ENCODE measurements at regions not wholly inside any gene's neighbourhood (a gene's known extent, or its start where the extent isn't known, plus 50 kb on each side); places are given as distances from the start of the nearest gene placed in this dataset.

GRCh38 chrX:150257353-150258175 lies 105.6 kb upstream of the MAMLD1 start:
- no peaks in the 10 kb centered on the region for H3K36me3 ChIP-seq (ENCODE audit: control insufficient read depth in 1 of 2, insufficient read depth in 2 of 2, low read depth in 1 of 2, low read length in 2 of 2)
- H4K8ac ChIP-seq (ENCODE audit: low read length): no peak overlapping the region
- H2AFZ ChIP-seq (ENCODE audit: low read depth, low read length): no peak overlapping the region
- no peak overlapping the region for H3K4ac ChIP-seq (ENCODE audit: low read depth in 1 of 2, low read length in 2 of 2)
- H2AK5ac ChIP-seq (ENCODE audit: low read length, severe bottlenecking): no peak overlapping the region
- H4K91ac ChIP-seq (ENCODE audit: low read length): no peak overlapping the region
- peaks cover 13% of the 10 kb centered on the region for H3K4me1 ChIP-seq (ENCODE audit: control insufficient read depth, insufficient read depth, low read depth, low read length)
- H3K14ac ChIP-seq (ENCODE audit: low read length in 2 of 2): no peak overlapping the region
- no peak for DNase-seq
- no peak overlapping the region for H3K23ac ChIP-seq (ENCODE audit: low read length in 2 of 2)
- no peaks in the 10 kb centered on the region for H3K9me3 ChIP-seq (ENCODE audit: control insufficient read depth, low read length)
- no peak overlapping the region for H3K4me2 ChIP-seq (ENCODE audit: low read length, poor library complexity, severe bottlenecking)
- no peak overlapping the region for H2BK15ac ChIP-seq (ENCODE audit: low read depth, poor library complexity, severe bottlenecking)
- no peak overlapping the region for H2BK12ac ChIP-seq (ENCODE audit: low read length in 2 of 2)
- H3K27ac ChIP-seq (ENCODE audit: low read length, poor library complexity, severe bottlenecking): no peak overlapping the region
- no peak overlapping the region for H3K9ac ChIP-seq (ENCODE audit: low read length)
- H2BK120ac ChIP-seq (ENCODE audit: low read depth, low read length): no peak overlapping the region
- H2BK5ac ChIP-seq (ENCODE audit: low read depth, low read length, poor library complexity, severe bottlenecking): no peak overlapping the region
- no peaks in the 10 kb centered on the region for H3K79me1 ChIP-seq (replicated peaks; ENCODE audit: low read length, poor library complexity, severe bottlenecking)
- WGBS: 100% methylated on average over 1 of the region's 1 CpG
- no peak overlapping the region for H3K18ac ChIP-seq (ENCODE audit: low read depth in 1 of 2, low read length in 2 of 2)
- H3K4me3 ChIP-seq (ENCODE audit: insufficient read depth in 1 of 2, low read depth in 1 of 2, low read length in 2 of 2): no peak overlapping the region
- peaks cover 0 to 50% of the 10 kb centered on the region in 2 experiments for H3K27me3 ChIP-seq (ENCODE audit: control insufficient read depth in 1 of 2, insufficient read depth in 1 of 2, low read length in 2 of 2)

- no peak overlapping the region for H3K27ac ChIP-seq (ENCODE audit: low read length, poor library complexity, severe bottlenecking)
- no peak overlapping the region for H4K8ac ChIP-seq (ENCODE audit: low read length)
- H2BK15ac ChIP-seq (ENCODE audit: low read depth, poor library complexity, severe bottlenecking): no peak overlapping the region
- H3K4ac ChIP-seq (ENCODE audit: low read depth in 1 of 2, low read length in 2 of 2): no peak overlapping the region
- H2BK120ac ChIP-seq (ENCODE audit: low read depth, low read length): no peak overlapping the region
- H2AK5ac ChIP-seq (ENCODE audit: low read length, severe bottlenecking): no peak overlapping the region
- H3K23ac ChIP-seq (ENCODE audit: low read length in 2 of 2): no peak overlapping the region
- H3K9ac ChIP-seq (ENCODE audit: low read length): no peak overlapping the region
- peaks cover 0 to 52% of the 10 kb centered on the region in 2 experiments for H3K27me3 ChIP-seq (ENCODE audit: control insufficient read depth in 1 of 2, insufficient read depth in 1 of 2, low read length in 2 of 2)
- H2AFZ ChIP-seq (ENCODE audit: low read depth, low read length): no peak overlapping the region
- H3K4me3 ChIP-seq (ENCODE audit: insufficient read depth in 1 of 2, low read depth in 1 of 2, low read length in 2 of 2): no peak overlapping the region
- peaks cover 13% of the 10 kb centered on the region for H3K4me1 ChIP-seq (ENCODE audit: control insufficient read depth, insufficient read depth, low read depth, low read length)
- H3K9me3 ChIP-seq (ENCODE audit: control insufficient read depth, low read length): no peaks in the 10 kb centered on the region
- H3K14ac ChIP-seq (ENCODE audit: low read length in 2 of 2): no peak overlapping the region
- no peaks in the 10 kb centered on the region for H3K79me1 ChIP-seq (replicated peaks; ENCODE audit: low read length, poor library complexity, severe bottlenecking)
- DNase-seq: no peak
- no peak overlapping the region for H3K18ac ChIP-seq (ENCODE audit: low read depth in 1 of 2, low read length in 2 of 2)
- no peak overlapping the region for H3K4me2 ChIP-seq (ENCODE audit: low read length, poor library complexity, severe bottlenecking)
- no peaks in the 10 kb centered on the region for H3K36me3 ChIP-seq (ENCODE audit: control insufficient read depth in 1 of 2, insufficient read depth in 2 of 2, low read depth in 1 of 2, low read length in 2 of 2)
- no peak overlapping the region for H2BK12ac ChIP-seq (ENCODE audit: low read length in 2 of 2)
- no CpG with 5 or more reads among the region's 1 CpG for WGBS
- H2BK5ac ChIP-seq (ENCODE audit: low read depth, low read length, poor library complexity, severe bottlenecking): no peak overlapping the region
- H4K91ac ChIP-seq (ENCODE audit: low read length): no peak overlapping the region
Observed at GRCh38 chrX:150258176-150258425, 105.0 kb upstream of the MAMLD1 start.

- Histone ChIP-seq H3K14ac (ENCODE audit: low read length in 2 of 2) (no peak overlapping the region), H3K36me3 (ENCODE audit: control insufficient read depth in 1 of 2, insufficient read depth in 2 of 2, low read depth in 1 of 2, low read length in 2 of 2) (no peaks in the 10 kb centered on the region), H3K23ac (ENCODE audit: low read length in 2 of 2) (no peak overlapping the region), H3K4ac (ENCODE audit: low read depth in 1 of 2, low read length in 2 of 2) (no peak overlapping the region), H4K8ac (ENCODE audit: low read length) (no peak overlapping the region), H2BK5ac (ENCODE audit: low read depth, low read length, poor library complexity, severe bottlenecking) (no peak overlapping the region), H2BK12ac (ENCODE audit: low read length in 2 of 2) (no peak overlapping the region), H2BK15ac (ENCODE audit: low read depth, poor library complexity, severe bottlenecking) (no peak overlapping the region), H3K4me1 (ENCODE audit: control insufficient read depth, insufficient read depth, low read depth, low read length) (peaks cover 12% of the 10 kb centered on the region), H3K4me3 (ENCODE audit: insufficient read depth in 1 of 2, low read depth in 1 of 2, low read length in 2 of 2) (no peak overlapping the region), H3K9ac (ENCODE audit: low read length) (no peak overlapping the region), H3K18ac (ENCODE audit: low read depth in 1 of 2, low read length in 2 of 2) (no peak overlapping the region), H2BK120ac (ENCODE audit: low read depth, low read length) (no peak overlapping the region), H3K27ac (ENCODE audit: low read length, poor library complexity, severe bottlenecking) (no peak overlapping the region), H3K4me2 (ENCODE audit: low read length, poor library complexity, severe bottlenecking) (no peak overlapping the region), H3K27me3 (ENCODE audit: control insufficient read depth in 1 of 2, insufficient read depth in 1 of 2, low read length in 2 of 2) (peaks cover 0 to 54% of the 10 kb centered on the region in 2 experiments), H3K79me1 (replicated peaks; ENCODE audit: low read length, poor library complexity, severe bottlenecking) (no peaks in the 10 kb centered on the region), H4K91ac (ENCODE audit: low read length) (no peak overlapping the region), H2AK5ac (ENCODE audit: low read length, severe bottlenecking) (no peak overlapping the region), H3K9me3 (ENCODE audit: control insufficient read depth, low read length) (no peaks in the 10 kb centered on the region), H2AFZ (ENCODE audit: low read depth, low read length) (no peak overlapping the region)
- 95% methylated on average over 9 of the region's 11 CpGs for WGBS
- no peak for DNase-seq
Observed at GRCh38 chrX:150258463-150259430, 104.4 kb upstream of the MAMLD1 start.

DNA sequence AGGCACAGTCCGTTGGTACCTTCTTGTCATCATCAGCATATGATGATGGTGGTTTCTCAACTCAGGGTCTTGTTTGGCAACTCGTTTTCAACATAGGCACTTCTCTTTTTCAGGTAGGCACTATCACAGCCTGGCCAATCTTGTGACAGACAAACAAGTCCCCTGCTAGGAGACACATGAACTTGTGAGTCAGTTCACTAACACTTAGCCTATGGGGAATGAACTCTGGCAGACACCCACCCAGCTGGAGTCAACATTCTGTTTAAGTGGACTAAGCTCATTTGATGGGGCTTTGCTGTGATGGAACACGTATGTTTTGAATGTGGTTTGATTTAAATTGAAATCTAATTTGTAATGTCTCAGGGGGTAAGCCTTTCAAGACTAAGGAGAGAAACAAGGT lies 100.7 kb upstream of the MAMLD1 start:
- H3K23ac ChIP-seq (ENCODE audit: low read length in 2 of 2): no peak overlapping the region
- H3K36me3 ChIP-seq (ENCODE audit: control insufficient read depth in 1 of 2, insufficient read depth in 2 of 2, low read depth in 1 of 2, low read length in 2 of 2): no peaks in the 10 kb centered on the region
- no peak overlapping the region for H3K18ac ChIP-seq (ENCODE audit: low read depth in 1 of 2, low read length in 2 of 2)
- no peak overlapping the region for H3K4me3 ChIP-seq (ENCODE audit: insufficient read depth in 1 of 2, low read depth in 1 of 2, low read length in 2 of 2)
- H2BK5ac ChIP-seq (ENCODE audit: low read depth, low read length, poor library complexity, severe bottlenecking): no peak overlapping the region
- H2BK120ac ChIP-seq (ENCODE audit: low read depth, low read length): no peak overlapping the region
- H2AFZ ChIP-seq (ENCODE audit: low read depth, low read length): no peak overlapping the region
- H3K14ac ChIP-seq (ENCODE audit: low read length in 2 of 2): no peak overlapping the region
- H3K4me2 ChIP-seq (ENCODE audit: low read length, poor library complexity, severe bottlenecking): no peak overlapping the region
- no peak overlapping the region for H3K27ac ChIP-seq (ENCODE audit: low read length, poor library complexity, severe bottlenecking)
- no peak overlapping the region for H2AK5ac ChIP-seq (ENCODE audit: low read length, severe bottlenecking)
- H2BK15ac ChIP-seq (ENCODE audit: low read depth, poor library complexity, severe bottlenecking): no peak overlapping the region
- H3K4ac ChIP-seq (ENCODE audit: low read depth in 1 of 2, low read length in 2 of 2): no peak overlapping the region
- WGBS: 79% methylated on average over 3 of the region's 3 CpGs
- H3K79me1 ChIP-seq (replicated peaks; ENCODE audit: low read length, poor library complexity, severe bottlenecking): no peaks in the 10 kb centered on the region
- no peak for DNase-seq
- H2BK12ac ChIP-seq (ENCODE audit: low read length in 2 of 2): no peak overlapping the region
- peaks cover 8% of the 10 kb centered on the region for H3K4me1 ChIP-seq (ENCODE audit: control insufficient read depth, insufficient read depth, low read depth, low read length)
- H3K9me3 ChIP-seq (ENCODE audit: control insufficient read depth, low read length): no peaks in the 10 kb centered on the region
- no peak overlapping the region for H4K91ac ChIP-seq (ENCODE audit: low read length)
- peaks cover 0 to 41% of the 10 kb centered on the region in 2 experiments for H3K27me3 ChIP-seq (ENCODE audit: control insufficient read depth in 1 of 2, insufficient read depth in 1 of 2, low read length in 2 of 2)
- H4K8ac ChIP-seq (ENCODE audit: low read length): no peak overlapping the region
- H3K9ac ChIP-seq (ENCODE audit: low read length): no peak overlapping the region
